ENCODE measurements at regions not wholly inside any gene's neighbourhood (a gene's known extent, or its start where the extent isn't known, plus 50 kb on each side); places are given as distances from the start of the nearest gene placed in this dataset.

DNA sequence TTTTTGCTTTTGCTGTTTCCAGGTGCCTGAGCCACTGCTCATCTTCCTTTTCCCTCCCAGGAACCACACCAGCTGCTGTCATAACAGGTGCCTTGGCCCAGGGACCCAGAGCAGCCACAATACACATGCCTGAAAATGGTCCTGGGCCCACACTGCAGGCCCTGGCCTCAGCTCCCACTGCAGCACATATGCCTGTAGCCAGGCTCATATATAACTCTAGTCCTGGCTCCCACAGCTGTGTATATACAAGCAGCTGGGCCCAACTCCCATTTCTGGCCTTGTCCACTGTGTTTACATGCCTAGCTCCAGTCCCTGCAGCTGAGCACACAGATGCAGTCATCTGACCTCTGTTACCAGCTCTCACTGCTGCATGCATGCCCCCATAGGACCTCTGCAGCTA is 930.5 kb downstream of the ADGRL3 start:
- in situ Hi-C loops (cut with MboI; ENCODE audit: low sequenced_read_pairs) = no loop called here
- no peak overlapping the region for H2BK20ac ChIP-seq (ENCODE audit: low read depth, low read length)
- H3K9ac ChIP-seq (ENCODE audit: low read depth, low read length) = no peak overlapping the region
- no peak overlapping the region for H2AFZ ChIP-seq (replicated peaks; ENCODE audit: low read length, poor library complexity)
- intact Hi-C loops (cut with micrococcal nuclease) = no loop called here
- TF ChIP-seq FOS (IDR thresholded peaks at IDR 0.05; ENCODE audit: low read depth, low read length) (no peak), CHD1 (IDR thresholded peaks at IDR 0.05; ENCODE audit: low read depth, low read length) (no peak), POLR2A (IDR thresholded peaks at IDR 0.05; ENCODE audit: low read depth, low read length) (no peak), CEBPB (IDR thresholded peaks at IDR 0.05; ENCODE audit: low read depth, low read length) (no peak), RCOR1 (IDR thresholded peaks at IDR 0.05; ENCODE audit: insufficient replicate concordance, low read length) (no peak), BHLHE40 (IDR thresholded peaks at IDR 0.05; ENCODE audit: low read depth, low read length) (no peak), MAZ (IDR thresholded peaks at IDR 0.05; ENCODE audit: borderline replicate concordance, low read depth, low read length) (no peak), NFE2L2 (IDR thresholded peaks at IDR 0.05; ENCODE audit: low read depth, low read length) (no peak), MXI1 (IDR thresholded peaks at IDR 0.05; ENCODE audit: borderline replicate concordance, low read depth, low read length) (no peak), SMC3 (IDR thresholded peaks at IDR 0.05; ENCODE audit: low read depth, low read length) (no peak), MAFK (IDR thresholded peaks at IDR 0.05; ENCODE audit: low read depth, low read length) (no peak), RAD21 (IDR thresholded peaks at IDR 0.05; ENCODE audit: low read length) (no peak), RFX5 (IDR thresholded peaks at IDR 0.05; ENCODE audit: low read depth, low read length) (no peak)
- TF ChIP-seq, protein P1, sequence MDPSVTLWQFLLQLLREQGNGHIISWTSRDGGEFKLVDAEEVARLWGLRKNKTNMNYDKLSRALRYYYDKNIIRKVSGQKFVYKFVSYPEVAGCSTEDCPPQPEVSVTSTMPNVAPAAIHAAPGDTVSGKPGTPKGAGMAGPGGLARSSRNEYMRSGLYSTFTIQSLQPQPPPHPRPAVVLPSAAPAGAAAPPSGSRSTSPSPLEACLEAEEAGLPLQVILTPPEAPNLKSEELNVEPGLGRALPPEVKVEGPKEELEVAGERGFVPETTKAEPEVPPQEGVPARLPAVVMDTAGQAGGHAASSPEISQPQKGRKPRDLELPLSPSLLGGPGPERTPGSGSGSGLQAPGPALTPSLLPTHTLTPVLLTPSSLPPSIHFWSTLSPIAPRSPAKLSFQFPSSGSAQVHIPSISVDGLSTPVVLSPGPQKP (IDR thresholded peaks at IDR 0.05; ENCODE audit: borderline replicate concordance, low read depth, low read length) = no peak
- TF ChIP-seq, protein P2, sequence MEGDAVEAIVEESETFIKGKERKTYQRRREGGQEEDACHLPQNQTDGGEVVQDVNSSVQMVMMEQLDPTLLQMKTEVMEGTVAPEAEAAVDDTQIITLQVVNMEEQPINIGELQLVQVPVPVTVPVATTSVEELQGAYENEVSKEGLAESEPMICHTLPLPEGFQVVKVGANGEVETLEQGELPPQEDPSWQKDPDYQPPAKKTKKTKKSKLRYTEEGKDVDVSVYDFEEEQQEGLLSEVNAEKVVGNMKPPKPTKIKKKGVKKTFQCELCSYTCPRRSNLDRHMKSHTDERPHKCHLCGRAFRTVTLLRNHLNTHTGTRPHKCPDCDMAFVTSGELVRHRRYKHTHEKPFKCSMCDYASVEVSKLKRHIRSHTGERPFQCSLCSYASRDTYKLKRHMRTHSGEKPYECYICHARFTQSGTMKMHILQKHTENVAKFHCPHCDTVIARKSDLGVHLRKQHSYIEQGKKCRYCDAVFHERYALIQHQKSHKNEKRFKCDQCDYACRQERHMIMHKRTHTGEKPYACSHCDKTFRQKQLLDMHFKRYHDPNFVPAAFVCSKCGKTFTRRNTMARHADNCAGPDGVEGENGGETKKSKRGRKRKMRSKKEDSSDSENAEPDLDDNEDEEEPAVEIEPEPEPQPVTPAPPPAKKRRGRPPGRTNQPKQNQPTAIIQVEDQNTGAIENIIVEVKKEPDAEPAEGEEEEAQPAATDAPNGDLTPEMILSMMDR (conservative IDR thresholded peaks at IDR 0.05; ENCODE audit: low read depth, low read length) = no peak
- TF ChIP-seq, protein P3, sequence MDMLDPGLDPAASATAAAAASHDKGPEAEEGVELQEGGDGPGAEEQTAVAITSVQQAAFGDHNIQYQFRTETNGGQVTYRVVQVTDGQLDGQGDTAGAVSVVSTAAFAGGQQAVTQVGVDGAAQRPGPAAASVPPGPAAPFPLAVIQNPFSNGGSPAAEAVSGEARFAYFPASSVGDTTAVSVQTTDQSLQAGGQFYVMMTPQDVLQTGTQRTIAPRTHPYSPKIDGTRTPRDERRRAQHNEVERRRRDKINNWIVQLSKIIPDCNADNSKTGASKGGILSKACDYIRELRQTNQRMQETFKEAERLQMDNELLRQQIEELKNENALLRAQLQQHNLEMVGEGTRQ (IDR thresholded peaks at IDR 0.05; ENCODE audit: low read depth, low read length) = no peak
- dilution Hi-C loops (cut with HindIII; ENCODE audit: low sequenced_read_pairs, unreplicated experiment) = no loop called here
- no peaks in the 10 kb centered on the region for H3K79me1 ChIP-seq (ENCODE audit: low read depth in 1 of 2, low read length in 2 of 2)
- H2BK15ac ChIP-seq (ENCODE audit: low read depth, low read length) = no peak overlapping the region
- no peak overlapping the region for H3K14ac ChIP-seq (replicated peaks; ENCODE audit: low read depth, low read length)
- H3K4me2 ChIP-seq (ENCODE audit: low read depth, low read length) = no peak overlapping the region
- no peak overlapping the region for H4K8ac ChIP-seq (ENCODE audit: low read depth in 2 of 2, low read length in 2 of 2)
- H2BK5ac ChIP-seq (ENCODE audit: low read depth, low read length, poor library complexity, severe bottlenecking) = no peak overlapping the region
- DNase-seq (no peak), ATAC-seq (ENCODE audit: low read depth) (no peak)
- no peak overlapping the region for H4K5ac ChIP-seq (ENCODE audit: low read depth, low read length)
- H3K27me3 ChIP-seq (ENCODE audit: control insufficient read depth, insufficient read depth, low read length) = no peaks in the 10 kb centered on the region
- no peak overlapping the region for H3K4me3 ChIP-seq (ENCODE audit: insufficient read depth, low read depth, low read length)
- H3K18ac ChIP-seq (ENCODE audit: low read depth, low read length) = no peak overlapping the region
- H3K36me3 ChIP-seq (ENCODE audit: control insufficient read depth, insufficient read depth, low read length) = no peaks in the 10 kb centered on the region
- no peak overlapping the region for H3K23ac ChIP-seq (ENCODE audit: low read depth, low read length)
- peaks cover 4% of the 10 kb centered on the region; the same call in 1 of the 2 replicates for H3K9me3 ChIP-seq (ENCODE audit: control insufficient read depth, insufficient read depth, low read length)
- ChIA-PET CTCF (no interaction called here), POLR2A (ENCODE audit: unreplicated experiment) (no interaction called here)
- H4K91ac ChIP-seq (ENCODE audit: insufficient read depth, low read depth, low read length) = no peak overlapping the region
- H2AK9ac ChIP-seq (replicated peaks; ENCODE audit: low read depth, low read length, poor library complexity) = no peak overlapping the region
- no peak overlapping the region for H3K4ac ChIP-seq (ENCODE audit: low read depth, low read length)
- no peak overlapping the region for H2AK5ac ChIP-seq (ENCODE audit: low read depth, low read length)
- no peaks in the 10 kb centered on the region for H4K20me1 ChIP-seq (ENCODE audit: insufficient read depth, low read length)
- H2BK120ac ChIP-seq (ENCODE audit: low read depth, low read length) = no peak overlapping the region
- no peaks in the 10 kb centered on the region for H3K9me1 ChIP-seq (ENCODE audit: insufficient read depth, low read length)
- H3K27ac ChIP-seq (ENCODE audit: insufficient read depth, low read length) = no peak overlapping the region
- no TSS peak for BruUV-seq (replicated peaks)
- H3K56ac ChIP-seq (ENCODE audit: extremely low read depth, insufficient read depth, low read length) = no peak overlapping the region
- H3K4me1 ChIP-seq (ENCODE audit: control insufficient read depth, insufficient read depth, low read length) = no peaks in the 10 kb centered on the region

All from IMR-90 (cell line).